HCT116 (cell line): ENCODE measurements at regions not wholly inside any gene's neighbourhood (a gene's known extent, or its start where the extent isn't known, plus 50 kb on each side); places are given as distances from the start of the nearest gene placed in this dataset.

Experiments used
- EZH2phosphoT487 ChIP-seq: fragments of 200-600 bp; IDR thresholded peaks from 2 replicates; pipeline ENCODE4 v1.6.1; 2018; ENCODE audit warnings: antibody characterized with exemption, borderline replicate concordance
- POLR2A ChIP-seq: IDR thresholded peaks from 2 replicates; pipeline ENCODE4 v1.7.0; 2011; ENCODE audit warnings: borderline replicate concordance; ENCODE audit not compliant: insufficient read depth, insufficient read length; ENCODE audit errors: extremely low read depth
- POLR2AphosphoS5 ChIP-seq: IDR thresholded peaks from 2 replicates; pipeline ENCODE4 v1.6.1; 2011; ENCODE audit warnings: mild to moderate bottlenecking, low read depth, low read length, moderate library complexity
- TCF7L2 ChIP-seq: IDR thresholded peaks from 2 replicates; pipeline ENCODE4 v1.7.0; 2011; ENCODE audit warnings: borderline replicate concordance, inconsistent platforms; ENCODE audit not compliant: insufficient read depth, insufficient read length; ENCODE audit errors: extremely low read depth
- ZFX ChIP-seq: fragments of 450-650 bp; IDR thresholded peaks from 2 replicates; pipeline ENCODE4 v1.6.1; 2017
- ZNF274 ChIP-seq: fragments of 200-500 bp; sonication (Bioruptor generic); IDR thresholded peaks from 2 replicates; pipeline ENCODE4 v1.6.1; 2014; ENCODE audit warnings: mild to moderate bottlenecking, low read depth, low read length, inconsistent platforms
- TF ChIP-seq, protein P1 (sequence below), 3 experiments: fragments of 200-600 bp in 1 of 3; sonication (generic) in 1 of 3; IDR thresholded peaks in 2 of 3; conservative IDR thresholded peaks in 1 of 3; 2 replicates each; pipeline ENCODE4 v1.5.1; 2012 to 2017; ENCODE audit warnings: low read depth in 2 of 3, low read length in 2 of 3, antibody characterized with exemption in 1 of 3, borderline replicate concordance in 1 of 3, control low read depth in 1 of 3, mild to moderate bottlenecking in 1 of 3, mixed read lengths in 1 of 3, mixed run types in 1 of 3, moderate library complexity in 1 of 3; ENCODE audit not compliant: insufficient read depth in 1 of 3

DNA sequence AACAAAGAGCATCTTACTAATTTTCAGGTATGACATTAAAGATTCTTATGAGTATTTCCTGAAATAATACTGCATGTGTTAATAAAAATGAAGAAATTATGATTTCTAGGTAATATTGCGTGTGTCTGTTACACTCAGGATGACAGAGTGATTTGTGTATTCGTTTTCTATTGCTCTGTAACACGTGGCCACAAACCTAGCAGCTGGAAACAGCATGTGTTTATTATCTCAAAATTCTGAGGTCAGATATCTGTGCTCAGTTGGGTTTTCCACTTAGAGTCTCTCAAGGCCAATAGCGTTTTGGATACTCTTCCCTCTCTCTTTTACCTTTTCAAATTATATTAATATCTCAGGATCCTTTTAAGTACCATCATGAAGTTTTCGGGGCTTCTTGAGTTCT lies 667.9 kb upstream of the CDH7 start:
- TF ChIP-seq TCF7L2: no peak
- TF ChIP-seq POLR2AphosphoS5: no peak
- TF ChIP-seq POLR2A: no peak
- no peak for TF ChIP-seq ZFX
- TF ChIP-seq, protein P1, sequence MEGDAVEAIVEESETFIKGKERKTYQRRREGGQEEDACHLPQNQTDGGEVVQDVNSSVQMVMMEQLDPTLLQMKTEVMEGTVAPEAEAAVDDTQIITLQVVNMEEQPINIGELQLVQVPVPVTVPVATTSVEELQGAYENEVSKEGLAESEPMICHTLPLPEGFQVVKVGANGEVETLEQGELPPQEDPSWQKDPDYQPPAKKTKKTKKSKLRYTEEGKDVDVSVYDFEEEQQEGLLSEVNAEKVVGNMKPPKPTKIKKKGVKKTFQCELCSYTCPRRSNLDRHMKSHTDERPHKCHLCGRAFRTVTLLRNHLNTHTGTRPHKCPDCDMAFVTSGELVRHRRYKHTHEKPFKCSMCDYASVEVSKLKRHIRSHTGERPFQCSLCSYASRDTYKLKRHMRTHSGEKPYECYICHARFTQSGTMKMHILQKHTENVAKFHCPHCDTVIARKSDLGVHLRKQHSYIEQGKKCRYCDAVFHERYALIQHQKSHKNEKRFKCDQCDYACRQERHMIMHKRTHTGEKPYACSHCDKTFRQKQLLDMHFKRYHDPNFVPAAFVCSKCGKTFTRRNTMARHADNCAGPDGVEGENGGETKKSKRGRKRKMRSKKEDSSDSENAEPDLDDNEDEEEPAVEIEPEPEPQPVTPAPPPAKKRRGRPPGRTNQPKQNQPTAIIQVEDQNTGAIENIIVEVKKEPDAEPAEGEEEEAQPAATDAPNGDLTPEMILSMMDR (IDR thresholded peaks at IDR 0.05 in 2 of 3, conservative IDR thresholded peaks at IDR 0.05 in 1 of 3; ENCODE audit: borderline replicate concordance in 1 of 3, insufficient read depth in 1 of 3, low read depth in 2 of 3, low read length in 2 of 3): no peak
- TF ChIP-seq ZNF274: no peak
- no peak for TF ChIP-seq EZH2phosphoT487
